SK-N-SH (cell line): ENCODE measurements at regions not wholly inside any gene's neighbourhood (a gene's known extent, or its start where the extent isn't known, plus 50 kb on each side); places are given as distances from the start of the nearest gene placed in this dataset.

Source experiments
- EP300 ChIP-seq, 2 experiments: IDR thresholded peaks; 2 replicates each; pipeline versions ENCODE4 v1.4.0 to v1.6.1; 2012; ENCODE audit warnings: borderline replicate concordance in 1 of 2, low read depth in 1 of 2, low read length in 1 of 2
- MXI1 ChIP-seq: IDR thresholded peaks from 2 replicates; pipeline ENCODE4 v1.6.1; 2012; ENCODE audit warnings: mild to moderate bottlenecking, low read depth, low read length, improper control_type of control experiment
- NFIC ChIP-seq: IDR thresholded peaks from 2 replicates; pipeline ENCODE4 v1.4.0; 2012; ENCODE audit warnings: borderline replicate concordance
- POLR2AphosphoS5 ChIP-seq: IDR thresholded peaks from 2 replicates; pipeline ENCODE4 v1.6.1; 2012; ENCODE audit warnings: low read depth, low read length
- RCOR1 ChIP-seq: fragments of 150-350 bp; IDR thresholded peaks from 2 replicates; pipeline ENCODE4 v1.6.1; 2017; ENCODE audit warnings: antibody characterized with exemption, low read length
- SMC3 ChIP-seq: IDR thresholded peaks from 2 replicates; pipeline ENCODE4 v1.6.1; 2012; ENCODE audit warnings: low read depth, low read length, improper control_type of control experiment
- TAF1 ChIP-seq: IDR thresholded peaks from 2 replicates; pipeline ENCODE4 v1.6.1; 2012; ENCODE audit warnings: low read depth, mild to moderate bottlenecking, low read length, moderate library complexity, borderline replicate concordance
- TEAD4 ChIP-seq: IDR thresholded peaks from 2 replicates; pipeline ENCODE4 v1.4.0; 2012; ENCODE audit warnings: mild to moderate bottlenecking, borderline replicate concordance; ENCODE audit not compliant: insufficient read depth
- TF ChIP-seq, protein P1 (sequence below): fragments of 200-600 bp; sonication (generic); IDR thresholded peaks from 2 replicates; pipeline ENCODE4 v1.6.1; 2017; ENCODE audit warnings: antibody characterized with exemption, mild to moderate bottlenecking, moderate library complexity
- TF ChIP-seq, protein P2 (sequence below): IDR thresholded peaks from 2 replicates; pipeline ENCODE4 v1.4.0; 2012; ENCODE audit warnings: low read depth

DNA sequence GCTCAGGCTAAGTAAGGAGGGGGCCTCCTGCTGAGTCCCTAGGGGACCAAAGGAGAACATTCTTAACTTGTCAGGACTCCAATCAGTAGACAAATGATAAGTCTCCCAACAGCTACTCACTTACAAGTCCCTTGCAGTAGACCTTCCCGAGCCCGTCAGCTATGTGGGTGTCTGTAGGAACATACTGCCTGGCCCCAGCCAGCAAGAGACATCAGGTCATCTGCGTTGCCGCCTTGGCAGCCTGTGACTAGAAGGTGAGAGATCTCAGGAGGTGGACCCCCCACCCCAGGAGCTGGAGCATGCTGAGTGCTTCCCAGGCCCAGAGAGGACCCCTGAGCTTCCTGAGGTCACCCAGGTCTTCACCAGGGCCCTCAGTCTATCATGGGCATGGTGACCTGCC, 250.5 kb downstream of the C1orf94 start:
- TF ChIP-seq, protein P1, sequence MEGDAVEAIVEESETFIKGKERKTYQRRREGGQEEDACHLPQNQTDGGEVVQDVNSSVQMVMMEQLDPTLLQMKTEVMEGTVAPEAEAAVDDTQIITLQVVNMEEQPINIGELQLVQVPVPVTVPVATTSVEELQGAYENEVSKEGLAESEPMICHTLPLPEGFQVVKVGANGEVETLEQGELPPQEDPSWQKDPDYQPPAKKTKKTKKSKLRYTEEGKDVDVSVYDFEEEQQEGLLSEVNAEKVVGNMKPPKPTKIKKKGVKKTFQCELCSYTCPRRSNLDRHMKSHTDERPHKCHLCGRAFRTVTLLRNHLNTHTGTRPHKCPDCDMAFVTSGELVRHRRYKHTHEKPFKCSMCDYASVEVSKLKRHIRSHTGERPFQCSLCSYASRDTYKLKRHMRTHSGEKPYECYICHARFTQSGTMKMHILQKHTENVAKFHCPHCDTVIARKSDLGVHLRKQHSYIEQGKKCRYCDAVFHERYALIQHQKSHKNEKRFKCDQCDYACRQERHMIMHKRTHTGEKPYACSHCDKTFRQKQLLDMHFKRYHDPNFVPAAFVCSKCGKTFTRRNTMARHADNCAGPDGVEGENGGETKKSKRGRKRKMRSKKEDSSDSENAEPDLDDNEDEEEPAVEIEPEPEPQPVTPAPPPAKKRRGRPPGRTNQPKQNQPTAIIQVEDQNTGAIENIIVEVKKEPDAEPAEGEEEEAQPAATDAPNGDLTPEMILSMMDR, result no peak
- TF ChIP-seq RCOR1, result no peak
- TF ChIP-seq, protein P2, sequence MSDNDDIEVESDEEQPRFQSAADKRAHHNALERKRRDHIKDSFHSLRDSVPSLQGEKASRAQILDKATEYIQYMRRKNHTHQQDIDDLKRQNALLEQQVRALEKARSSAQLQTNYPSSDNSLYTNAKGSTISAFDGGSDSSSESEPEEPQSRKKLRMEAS, result no peak
- no peak for TF ChIP-seq TAF1
- TF ChIP-seq MXI1, result no peak
- TF ChIP-seq POLR2AphosphoS5, result no peak
- no peak for TF ChIP-seq NFIC
- no peak for TF ChIP-seq TEAD4
- TF ChIP-seq EP300 (IDR thresholded peaks at IDR 0.05; ENCODE audit: borderline replicate concordance in 1 of 2, low read depth in 1 of 2, low read length in 1 of 2), result no peak
- TF ChIP-seq SMC3, result no peak
